NT2/D1 (cell line): ENCODE measurements at regions not wholly inside any gene's neighbourhood (a gene's known extent, or its start where the extent isn't known, plus 50 kb on each side); places are given as distances from the start of the nearest gene placed in this dataset.

Experiments
- SUZ12 ChIP-seq: IDR thresholded peaks from 2 replicates; pipeline ENCODE4 v1.6.1; 2011; ENCODE audit not compliant: insufficient read length, insufficient read depth; ENCODE audit errors: extremely low read depth
- YY1 ChIP-seq: IDR thresholded peaks from 2 replicates; pipeline ENCODE4 v1.6.1; 2011; ENCODE audit not compliant: insufficient read length, insufficient read depth
- ZNF274 ChIP-seq: IDR thresholded peaks from 2 replicates; pipeline ENCODE4 v1.6.1; 2011; ENCODE audit warnings: mild to moderate bottlenecking, low read depth, low read length

GRCh38 chr15:88717382-88718031, 78.7 kb downstream of the ISG20 start:
- TF ChIP-seq SUZ12 (no peak), ZNF274 (no peak), YY1 (no peak)
